PC-3 (cell line): ENCODE measurements at regions not wholly inside any gene's neighbourhood (a gene's known extent, or its start where the extent isn't known, plus 50 kb on each side); places are given as distances from the start of the nearest gene placed in this dataset.

Experiments
- CTCF ChIP-seq: fragments of 300-600 bp; sonication (generic); conservative IDR thresholded peaks from 2 replicates; pipeline ENCODE4 v1.5.1; 2017; ENCODE audit warnings: antibody characterized with exemption, low read depth, mild to moderate bottlenecking, low read length
- EZH2phosphoT487 ChIP-seq: fragments of 300-600 bp; sonication (generic); IDR thresholded peaks from 2 replicates; pipeline ENCODE4 v1.6.1; 2018; ENCODE audit warnings: mild to moderate bottlenecking, antibody characterized with exemption, low read length, borderline replicate concordance

GRCh38 chr15:70410371-70410985 lies 312.8 kb upstream of the TLE3 start:
- TF ChIP-seq CTCF, result no peak
- TF ChIP-seq EZH2phosphoT487, result no peak
